ENCODE measurements at regions not wholly inside any gene's neighbourhood (a gene's known extent, or its start where the extent isn't known, plus 50 kb on each side); places are given as distances from the start of the nearest gene placed in this dataset.

DNA sequence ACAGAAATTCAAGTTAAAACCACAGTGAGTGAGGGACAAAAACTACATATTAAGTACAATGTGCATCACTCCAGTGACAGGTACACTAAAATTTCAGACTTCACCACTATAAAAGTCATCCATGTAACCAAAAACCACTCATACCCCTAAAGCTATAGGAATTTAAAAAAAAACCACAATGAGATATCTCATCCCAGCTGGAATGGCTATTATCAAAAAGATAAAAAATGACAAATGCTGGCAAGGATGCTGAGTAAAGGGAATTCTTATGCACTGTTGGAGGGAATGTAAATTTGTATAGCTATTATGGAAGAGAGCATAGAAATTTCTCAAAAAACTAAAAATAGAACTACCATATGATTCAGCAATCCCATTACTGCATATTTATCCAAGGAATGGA, 171.1 kb downstream of the HHIP start:
- no peaks in the 10 kb centered on the region for H3K36me3 ChIP-seq
- DNase-seq = no peak
- H3K9me3 ChIP-seq = peaks cover 0 to 11% (median 8%) of the 10 kb centered on the region in 8 donors
- no peak overlapping the region for H3K4me3 ChIP-seq
- no peak overlapping the region for H3K27ac ChIP-seq
- TF ChIP-seq POLR2AphosphoS5 (IDR thresholded peaks at IDR 0.05) (no peak), POLR2A (IDR thresholded peaks at IDR 0.05) (no peak)
- TF ChIP-seq, protein P1, sequence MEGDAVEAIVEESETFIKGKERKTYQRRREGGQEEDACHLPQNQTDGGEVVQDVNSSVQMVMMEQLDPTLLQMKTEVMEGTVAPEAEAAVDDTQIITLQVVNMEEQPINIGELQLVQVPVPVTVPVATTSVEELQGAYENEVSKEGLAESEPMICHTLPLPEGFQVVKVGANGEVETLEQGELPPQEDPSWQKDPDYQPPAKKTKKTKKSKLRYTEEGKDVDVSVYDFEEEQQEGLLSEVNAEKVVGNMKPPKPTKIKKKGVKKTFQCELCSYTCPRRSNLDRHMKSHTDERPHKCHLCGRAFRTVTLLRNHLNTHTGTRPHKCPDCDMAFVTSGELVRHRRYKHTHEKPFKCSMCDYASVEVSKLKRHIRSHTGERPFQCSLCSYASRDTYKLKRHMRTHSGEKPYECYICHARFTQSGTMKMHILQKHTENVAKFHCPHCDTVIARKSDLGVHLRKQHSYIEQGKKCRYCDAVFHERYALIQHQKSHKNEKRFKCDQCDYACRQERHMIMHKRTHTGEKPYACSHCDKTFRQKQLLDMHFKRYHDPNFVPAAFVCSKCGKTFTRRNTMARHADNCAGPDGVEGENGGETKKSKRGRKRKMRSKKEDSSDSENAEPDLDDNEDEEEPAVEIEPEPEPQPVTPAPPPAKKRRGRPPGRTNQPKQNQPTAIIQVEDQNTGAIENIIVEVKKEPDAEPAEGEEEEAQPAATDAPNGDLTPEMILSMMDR (IDR thresholded peaks at IDR 0.05 in 8 of 11, conservative IDR thresholded peaks at IDR 0.05 in 3 of 11) = no peak
- no peaks in the 10 kb centered on the region for H3K4me1 ChIP-seq
- H3K27me3 ChIP-seq (replicated peaks in 1 of 7) = no peaks in the 10 kb centered on the region
- intact Hi-C loops (cut with DNase I; ENCODE audit: low total_unique reads) = no loop called here

DNA sequence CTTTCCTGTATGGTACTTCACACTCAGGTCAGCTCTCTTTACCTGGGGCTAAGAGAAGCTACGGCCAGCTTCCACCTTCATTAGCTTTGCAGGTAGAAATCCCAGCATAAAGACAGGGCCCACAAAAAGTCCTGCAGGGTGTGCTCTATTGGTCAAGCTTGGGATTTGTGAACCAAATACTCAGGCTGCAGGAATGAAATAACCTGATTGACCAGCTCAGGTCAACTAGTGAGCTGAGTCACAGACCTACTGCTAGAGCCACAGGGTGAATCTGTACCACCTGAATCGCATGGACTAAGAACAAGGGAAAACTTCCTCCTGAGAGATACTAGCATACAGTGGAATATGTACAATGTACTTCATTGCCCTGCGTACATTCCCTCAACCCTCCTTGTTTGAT, 172.2 kb downstream of the HHIP start:
- Histone ChIP-seq H3K27me3 (replicated peaks in 1 of 7) (no peaks in the 10 kb centered on the region), H3K9me3 (peaks cover 0 to 4% (median 0%) of the 10 kb centered on the region in 8 donors), H3K4me3 (no peak overlapping the region), H3K36me3 (no peaks in the 10 kb centered on the region), H3K4me1 (no peaks in the 10 kb centered on the region), H3K27ac (no peak overlapping the region)
- TF ChIP-seq, protein P1 (IDR thresholded peaks at IDR 0.05 in 8 of 11, conservative IDR thresholded peaks at IDR 0.05 in 3 of 11) = no peak
- TF ChIP-seq POLR2AphosphoS5 (IDR thresholded peaks at IDR 0.05) = no peak
- TF ChIP-seq POLR2A (IDR thresholded peaks at IDR 0.05) = no peak
- intact Hi-C loops (cut with DNase I; ENCODE audit: low total_unique reads) = no loop called here
- WGBS, 5 donors = 84 to 93% (median 90%) methylated on average over 3 of the region's 3 CpGs
- DNase-seq = no peak

DNA sequence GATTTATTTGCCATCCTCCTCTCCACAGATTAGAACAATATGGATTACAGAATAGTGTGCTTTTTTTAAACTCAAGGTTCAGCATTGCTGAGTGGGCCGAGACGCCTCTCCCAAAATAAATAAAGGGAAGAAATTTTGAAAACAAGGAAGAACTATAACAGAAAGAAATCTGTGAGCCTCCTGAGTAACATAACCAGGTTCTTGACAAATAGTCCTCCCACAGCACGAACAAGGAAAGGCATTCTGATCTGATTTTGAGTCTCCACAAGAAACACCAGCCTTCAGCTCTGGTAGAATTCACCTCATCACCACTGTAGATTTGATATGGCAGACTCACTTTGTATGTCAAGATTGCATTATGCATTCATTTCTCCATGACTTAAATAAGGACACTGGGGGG, 173.6 kb downstream of the HHIP start:
- Histone ChIP-seq H3K36me3 (no peaks in the 10 kb centered on the region), H3K27me3 (replicated peaks in 1 of 7) (no peaks in the 10 kb centered on the region), H3K27ac (no peak overlapping the region), H3K4me1 (no peaks in the 10 kb centered on the region), H3K9me3 (peaks cover 0 to 5% (median 0%) of the 10 kb centered on the region in 8 donors), H3K4me3 (no peak overlapping the region)
- TF ChIP-seq, protein P1 (IDR thresholded peaks at IDR 0.05 in 8 of 11, conservative IDR thresholded peaks at IDR 0.05 in 3 of 11) = no peak
- TF ChIP-seq POLR2A (IDR thresholded peaks at IDR 0.05) (no peak), POLR2AphosphoS5 (IDR thresholded peaks at IDR 0.05) (no peak)
- no peak for DNase-seq
- intact Hi-C loops (cut with DNase I; ENCODE audit: low total_unique reads) = no loop called here
- WGBS, 5 donors = 78 to 87% (median 83%) methylated on average over 3 of the region's 3 CpGs

DNA sequence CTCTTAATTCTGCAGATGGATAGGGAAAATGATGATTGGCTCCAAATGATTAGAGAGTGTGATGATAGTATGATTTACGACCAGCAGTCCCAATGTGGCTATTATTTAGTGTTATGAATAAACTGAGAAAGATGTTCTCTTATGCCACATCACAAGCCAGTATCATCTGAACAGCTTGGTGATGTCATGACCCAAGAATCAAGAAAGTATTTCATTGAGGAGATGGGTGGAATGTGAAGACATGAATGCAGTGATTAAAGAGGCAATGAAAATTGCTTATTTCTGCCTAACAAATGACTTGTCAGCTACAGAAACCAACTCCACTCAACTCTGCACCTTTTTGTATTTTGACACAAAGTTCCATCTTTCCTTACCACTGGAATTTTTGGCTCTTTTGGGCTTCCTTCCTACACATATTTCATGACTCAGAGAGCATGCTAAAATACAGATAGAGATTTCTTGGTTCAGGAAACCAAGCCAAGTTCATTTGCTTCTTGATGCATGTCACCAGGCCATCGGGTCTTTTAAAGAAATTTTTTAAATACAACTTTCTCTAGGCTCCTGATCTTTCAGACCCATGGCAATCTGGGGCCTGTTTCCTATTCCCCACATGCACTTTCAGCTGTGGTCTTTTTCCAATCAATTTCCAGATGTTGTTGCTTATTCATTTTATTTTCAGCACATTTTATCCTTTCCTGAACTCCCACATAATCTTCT, 174.2 kb downstream of the HHIP start:
- Histone ChIP-seq H3K4me1 (no peaks in the 10 kb centered on the region), H3K4me3 (no peak overlapping the region), H3K27ac (no peak overlapping the region), H3K9me3 (peaks cover 0 to 5% (median 0%) of the 10 kb centered on the region in 8 donors), H3K36me3 (no peaks in the 10 kb centered on the region), H3K27me3 (replicated peaks in 1 of 7) (no peaks in the 10 kb centered on the region)
- intact Hi-C loops (cut with DNase I; ENCODE audit: low total_unique reads) = no loop called here
- TF ChIP-seq, protein P1 (IDR thresholded peaks at IDR 0.05 in 8 of 11, conservative IDR thresholded peaks at IDR 0.05 in 3 of 11) = no peak
- no peak for TF ChIP-seq POLR2AphosphoS5 (IDR thresholded peaks at IDR 0.05)
- TF ChIP-seq POLR2A (IDR thresholded peaks at IDR 0.05) = no peak
- DNase-seq = no peak
- WGBS, 5 donors = 62 to 85% (median 72%) methylated on average over 2 of the region's 2 CpGs

Measured in spleen (tissue), 11 donors.